ENCODE measurements at regions not wholly inside any gene's neighbourhood (a gene's known extent, or its start where the extent isn't known, plus 50 kb on each side); places are given as distances from the start of the nearest gene placed in this dataset.
A peak's percentile ranks its signal among the peaks of the same experiment; 100 is the strongest.

DNA sequence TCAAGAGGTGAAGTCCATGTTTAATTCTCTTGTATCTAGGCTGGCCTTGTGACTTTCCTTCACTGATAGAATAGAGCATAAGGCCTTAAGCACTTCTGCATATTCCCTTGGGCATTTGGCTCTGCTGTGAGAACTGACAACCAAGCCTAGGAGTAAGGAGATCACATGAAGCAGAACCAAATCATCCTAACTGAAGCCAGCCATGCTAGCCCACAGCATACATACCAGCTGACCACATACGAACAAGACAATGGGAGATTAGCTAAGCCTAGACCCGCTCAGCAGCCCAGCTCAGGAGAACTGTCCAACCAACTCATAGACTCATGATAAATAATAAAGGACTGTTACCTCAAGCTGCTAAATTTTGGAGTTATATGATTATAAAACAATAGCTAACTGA, 114.6 kb upstream of the NEK7 start:
- no peak for DNase-seq

DNA sequence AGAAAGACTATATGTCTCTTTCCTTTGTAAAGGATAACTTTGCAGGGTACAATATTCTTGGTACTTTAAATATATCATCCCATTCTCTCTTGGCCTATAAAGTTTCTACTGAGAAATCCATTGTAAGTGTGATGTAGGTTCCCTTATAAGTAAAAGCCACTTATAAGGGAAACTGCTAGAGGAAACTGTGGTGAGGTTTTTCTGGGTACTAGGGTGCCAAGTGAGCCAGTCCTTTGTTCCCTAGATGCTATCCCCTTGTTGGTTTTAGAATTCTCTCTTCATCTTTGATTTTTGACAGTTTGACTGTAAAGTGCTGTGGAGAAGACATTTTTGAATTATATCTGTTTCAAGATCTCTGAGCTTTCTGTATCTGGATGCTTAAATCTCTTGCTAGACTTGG, 108.9 kb upstream of the NEK7 start:
- peak; percentile 64 for DNase-seq

DNA sequence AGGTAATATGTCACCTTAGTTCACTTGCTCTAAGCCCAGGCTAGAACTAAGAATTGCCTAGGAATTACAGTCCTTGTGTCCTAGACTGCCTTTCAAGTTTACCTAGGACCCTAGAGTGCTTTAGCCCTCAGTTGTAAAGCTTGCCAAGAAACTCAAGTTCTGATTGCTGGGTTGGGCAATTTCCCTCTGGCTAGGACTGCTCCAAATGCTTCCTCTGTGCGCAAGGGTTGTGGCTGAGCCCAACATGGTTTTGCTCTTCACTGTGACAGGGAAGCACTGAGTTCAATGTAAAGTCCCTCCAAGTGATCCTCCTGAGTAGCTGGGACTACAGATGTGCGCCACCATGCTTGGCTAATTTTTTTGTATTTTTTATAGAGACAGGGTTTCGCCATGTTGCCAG, 102.3 kb upstream of the NEK7 start:
- DNase-seq = peak; percentile 43

- DNase-seq = peak; percentile 30
Measured at GRCh38 chr1:198056255-198056654, 100.5 kb upstream of the NEK7 start.

DNA sequence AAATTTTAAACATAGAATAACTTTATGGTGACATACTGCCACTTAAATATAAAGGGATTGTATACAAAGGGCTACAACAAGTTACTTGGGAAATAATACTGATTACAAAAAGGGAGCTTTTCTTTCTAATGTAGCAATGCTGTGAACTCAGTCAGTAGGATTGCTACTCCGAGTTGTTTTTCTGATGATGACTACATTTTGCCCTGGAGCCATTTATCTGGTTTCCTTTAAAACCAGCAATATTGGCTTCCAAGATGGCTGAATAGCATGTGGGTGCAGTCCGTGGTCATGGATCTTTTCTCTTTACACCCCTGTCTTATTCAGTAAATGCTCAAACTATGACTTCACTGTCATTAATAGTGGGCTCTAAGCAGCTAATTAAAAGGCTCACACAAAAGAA, 92.6 kb upstream of the NEK7 start:
- no peak for DNase-seq

GRCh38 chr1:198068285-198068684, 88.5 kb upstream of the NEK7 start:
- DNase-seq = peak; percentile 49

DNA sequence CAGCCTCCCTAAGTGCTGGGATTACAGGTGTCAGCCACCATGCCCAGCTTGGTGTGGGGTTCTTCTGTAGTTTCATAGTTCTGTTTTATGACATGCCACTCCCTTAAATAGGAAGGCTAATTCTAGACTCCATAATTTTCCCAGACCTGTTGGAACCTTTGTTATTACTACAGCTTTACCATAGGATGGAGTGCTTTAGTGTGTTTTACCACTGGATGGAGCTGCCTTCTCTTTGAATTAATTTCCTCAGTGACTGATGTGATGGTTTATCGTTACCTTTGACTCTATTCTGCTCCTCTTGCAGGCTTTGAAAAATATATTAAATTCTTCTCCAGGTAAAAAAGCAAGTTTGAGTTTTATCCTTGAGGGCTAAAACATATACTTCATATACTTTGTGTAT, 84.6 kb upstream of the NEK7 start:
- no peak for DNase-seq

GRCh38 chr1:198075296-198075695, 81.5 kb upstream of the NEK7 start:
- DNase-seq = no peak

GRCh38 chr1:198079432-198079951, 77.3 kb upstream of the NEK7 start:
- peak; percentile 89 for DNase-seq

- no peak for DNase-seq
Measured at GRCh38 chr1:198082576-198082975, 74.2 kb upstream of the NEK7 start.

GRCh38 chr1:198083549-198083948, 73.2 kb upstream of the NEK7 start:
- no peak for DNase-seq

- no peak for DNase-seq
Measured at GRCh38 chr1:198084241-198084908, 72.4 kb upstream of the NEK7 start.

- no peak for DNase-seq
Measured at GRCh38 chr1:198086051-198086745, 70.6 kb upstream of the NEK7 start.

GRCh38 chr1:198087831-198088230, 69.0 kb upstream of the NEK7 start:
- DNase-seq = no peak

DNA sequence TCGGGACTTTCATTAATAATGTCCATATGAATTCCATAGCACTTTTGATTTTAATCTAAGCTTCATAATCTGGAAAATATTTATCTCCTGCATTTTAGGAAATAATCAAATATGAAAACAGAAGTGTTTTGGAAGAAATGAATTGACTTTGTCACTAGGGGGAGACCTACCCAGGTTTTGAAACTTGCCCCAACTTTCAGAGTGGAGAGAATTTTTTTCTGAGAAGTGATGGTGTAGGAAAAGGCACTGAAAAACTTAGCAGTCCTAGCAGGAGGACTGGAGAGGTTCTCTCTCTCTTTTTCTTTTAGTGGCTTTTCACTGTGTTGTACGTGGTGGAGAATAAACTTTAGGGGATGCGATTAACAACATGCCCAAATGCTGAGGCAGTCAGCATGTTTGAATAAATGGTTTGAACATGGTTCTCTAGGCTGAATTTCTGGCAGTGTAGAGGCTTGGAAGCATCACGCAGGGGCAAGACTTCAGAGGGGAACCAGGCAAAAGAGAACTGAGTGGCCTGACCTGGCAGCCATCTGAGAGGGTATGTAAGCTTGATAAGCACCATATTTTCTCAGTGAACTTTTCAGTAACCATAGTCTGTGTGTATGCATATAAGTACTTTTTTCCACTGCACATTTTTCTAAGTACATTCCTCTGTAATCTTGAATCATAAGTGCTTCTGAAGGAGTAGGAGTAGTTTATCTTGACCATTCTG, 68.3 kb upstream of the NEK7 start:
- DNase-seq = peak; percentile 78

DNA sequence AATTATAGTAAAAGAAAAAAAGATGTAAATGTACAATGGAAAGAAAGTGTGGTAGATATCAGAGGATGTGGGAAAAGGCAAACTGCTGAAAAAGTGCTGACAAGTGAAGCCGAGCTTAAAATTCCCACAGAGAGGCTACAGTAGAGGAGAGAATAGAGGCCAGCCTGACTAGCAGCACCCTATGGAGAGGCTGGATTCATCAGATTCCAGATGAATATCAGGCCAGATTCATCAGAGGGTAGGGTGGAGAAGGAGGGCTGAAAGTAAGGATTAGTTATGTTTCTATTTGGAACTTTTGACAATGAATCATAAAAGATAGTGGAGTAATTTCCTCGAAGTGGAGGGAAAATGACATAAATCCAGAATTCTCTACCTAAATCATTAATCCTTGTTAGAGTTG, 60.4 kb upstream of the NEK7 start:
- no peak for DNase-seq

DNA sequence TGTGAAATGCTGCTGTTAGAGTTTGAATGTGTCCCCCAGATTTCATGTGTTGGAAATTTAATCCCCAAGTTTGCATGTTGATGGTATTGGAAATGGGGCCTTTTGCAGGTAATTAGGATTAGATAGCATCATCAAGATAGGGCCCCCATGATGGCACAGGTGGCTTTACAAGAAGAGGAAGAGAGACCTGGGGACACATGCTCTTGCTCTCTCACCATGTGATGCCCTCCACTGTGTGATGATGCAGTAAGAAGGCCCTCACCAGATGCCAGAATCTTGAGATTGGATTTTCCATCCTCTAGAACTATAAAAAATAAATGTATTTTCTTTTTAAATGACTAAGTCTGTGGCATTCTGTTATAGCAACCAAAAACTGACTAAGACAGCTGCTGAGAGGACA, 57.0 kb upstream of the NEK7 start:
- DNase-seq = no peak

- DNase-seq = no peak
Measured at GRCh38 chr1:198101716-198102453, 54.9 kb upstream of the NEK7 start.

GRCh38 chr1:198102454-198102827, 54.4 kb upstream of the NEK7 start:
- peak; percentile 23 for DNase-seq

DNA sequence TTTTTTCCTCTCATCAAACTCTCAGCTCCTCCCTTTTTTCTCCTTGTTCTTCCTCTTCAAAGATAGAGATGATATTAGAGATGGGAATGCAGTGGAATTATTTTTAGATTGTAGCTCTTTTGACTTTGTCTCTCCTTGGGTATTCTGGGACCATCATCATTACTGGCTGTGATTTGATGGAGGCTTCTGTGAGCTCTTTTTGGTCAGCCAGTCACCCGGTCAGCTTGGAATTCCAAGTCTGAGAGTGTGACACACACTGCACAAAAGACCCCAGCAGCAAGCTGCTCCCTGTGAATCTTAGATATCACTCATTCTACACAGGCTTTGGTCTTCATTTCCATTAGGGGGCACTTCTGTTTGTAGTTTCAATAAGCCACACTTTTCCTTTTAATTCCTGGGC, 51.6 kb upstream of the NEK7 start:
- no peak for DNase-seq

GRCh38 chr1:198106011-198106410, 50.8 kb upstream of the NEK7 start:
- peak; percentile 11 for DNase-seq
